ENCODE measurements at regions not wholly inside any gene's neighbourhood (a gene's known extent, or its start where the extent isn't known, plus 50 kb on each side); places are given as distances from the start of the nearest gene placed in this dataset.

- H3K36me3 ChIP-seq (ENCODE audit: insufficient read depth in 1 of 2, low read depth in 1 of 2): no peaks in the 10 kb centered on the region
- H3K9me3 ChIP-seq: no peaks in the 10 kb centered on the region
- WGBS, 3 donors: 59 to 65% (median 62%) methylated on average over 14 of the region's 14 CpGs
- no peak for ATAC-seq
- peaks cover 0 to 7% (median 0%) of the 10 kb centered on the region in 3 donors for H3K27me3 ChIP-seq (ENCODE audit: insufficient read depth in 3 of 3, low read length in 2 of 3)
- intact Hi-C loops (cut with DNase I): no loop called here
- no peak overlapping the region for H3K4me3 ChIP-seq
- no peak for TF ChIP-seq CTCF (IDR thresholded peaks at IDR 0.05)
- no peak for DNase-seq
- no peak overlapping the region for H3K27ac ChIP-seq
- no peaks in the 10 kb centered on the region for H3K4me1 ChIP-seq
Observed at GRCh38 chr22:48923165-48923865, 904.4 kb downstream of the BRD1 start.

- H3K27me3 ChIP-seq (ENCODE audit: insufficient read depth in 3 of 3, low read length in 2 of 3): peaks cover 0 to 11% (median 0%) of the 10 kb centered on the region in 3 donors
- ATAC-seq (no peak), DNase-seq (no peak)
- no peaks in the 10 kb centered on the region for H3K36me3 ChIP-seq (ENCODE audit: insufficient read depth in 1 of 2, low read depth in 1 of 2)
- no peak for TF ChIP-seq CTCF (IDR thresholded peaks at IDR 0.05)
- H3K27ac ChIP-seq: no peak overlapping the region
- H3K4me3 ChIP-seq: no peak overlapping the region
- intact Hi-C loops (cut with DNase I): no loop called here
- H3K4me1 ChIP-seq: no peaks in the 10 kb centered on the region
- no peaks in the 10 kb centered on the region for H3K9me3 ChIP-seq
- WGBS, 3 donors: 89 to 91% (median 91%) methylated on average over 13 of the region's 13 CpGs
Observed at GRCh38 chr22:48921411-48921903, 906.2 kb downstream of the BRD1 start.

- no peak for TF ChIP-seq CTCF (IDR thresholded peaks at IDR 0.05)
- ATAC-seq: no peak
- Histone ChIP-seq H3K27ac (no peak overlapping the region), H3K27me3 (ENCODE audit: insufficient read depth in 3 of 3, low read length in 2 of 3) (peaks cover 0 to 11% (median 4%) of the 10 kb centered on the region in 3 donors), H3K9me3 (no peaks in the 10 kb centered on the region), H3K36me3 (ENCODE audit: insufficient read depth in 1 of 2, low read depth in 1 of 2) (no peaks in the 10 kb centered on the region), H3K4me3 (no peak overlapping the region), H3K4me1 (no peaks in the 10 kb centered on the region)
- intact Hi-C loops (cut with DNase I): no loop called here
- whole genome bisulfite sequencing, 3 donors: 34 to 38% (median 35%) methylated on average over 13 of the region's 13 CpGs
- no peak for DNase-seq
Observed at GRCh38 chr22:48920776-48921241, 906.9 kb downstream of the BRD1 start.

- Histone ChIP-seq H3K4me1 (no peaks in the 10 kb centered on the region), H3K27ac (no peak overlapping the region), H3K4me3 (no peak overlapping the region), H3K9me3 (no peaks in the 10 kb centered on the region), H3K36me3 (ENCODE audit: insufficient read depth in 1 of 2, low read depth in 1 of 2) (no peaks in the 10 kb centered on the region), H3K27me3 (ENCODE audit: insufficient read depth in 3 of 3, low read length in 2 of 3) (peaks cover 0 to 11% (median 4%) of the 10 kb centered on the region in 3 donors)
- no peak for TF ChIP-seq CTCF (IDR thresholded peaks at IDR 0.05)
- 60 to 65% (median 63%) methylated on average over 15 to 17 of the region's 17 CpGs for WGBS, 3 donors
- no peak for DNase-seq
- no peak for ATAC-seq
- intact Hi-C loops (cut with DNase I): no loop called here
Observed at GRCh38 chr22:48919851-48920589, 907.7 kb downstream of the BRD1 start.

Measured in psoas muscle (tissue), 7 donors.